Spleen (tissue), 11 donors: ENCODE measurements at regions not wholly inside any gene's neighbourhood (a gene's known extent, or its start where the extent isn't known, plus 50 kb on each side); places are given as distances from the start of the nearest gene placed in this dataset.

Source experiments
- DNase-seq: peaks from one replicate; pipeline ENCODE4 v3.0.0-alpha.2; 2020
- H3K27ac ChIP-seq, 8 donors: fragments of 200-600 bp; sonication (generic) in 7 of 8; 1 replicate in 4 of 8; 2 replicates in 4 of 8; pipeline versions ENCODE4 v1.5.0 to v1.8.0; 2016 to 2021; ENCODE audit warnings: inconsistent platforms in 4 of 8, mild to moderate bottlenecking in 4 of 8, moderate library complexity in 1 of 8
- H3K27me3 ChIP-seq, 7 donors: fragments of 200-600 bp; sonication (generic) in 6 of 7; replicated peaks in 1 of 7; 1 replicate in 4 of 7; 2 replicates in 3 of 7; pipeline versions ENCODE4 v1.5.0 to v1.8.0; 2016 to 2021; ENCODE audit warnings: inconsistent platforms in 3 of 7, mild to moderate bottlenecking in 1 of 7
- H3K36me3 ChIP-seq, 6 donors: fragments of 200-600 bp; sonication (generic) in 5 of 6; 1 replicate in 4 of 6; 2 replicates in 2 of 6; pipeline versions ENCODE4 v1.5.0 to v1.8.0; 2016 to 2021; ENCODE audit warnings: inconsistent platforms in 2 of 6
- H3K4me1 ChIP-seq, 6 donors: fragments of 200-600 bp; sonication (generic) in 5 of 6; 1 replicate in 3 of 6; 2 replicates in 3 of 6; pipeline versions ENCODE4 v1.5.0 to v1.8.0; 2016 to 2021; ENCODE audit warnings: inconsistent platforms in 3 of 6
- H3K4me3 ChIP-seq, 8 donors: fragments of 200-600 bp; sonication (generic) in 7 of 8; 1 replicate in 4 of 8; 2 replicates in 4 of 8; pipeline versions ENCODE4 v1.5.0 to v1.8.0; 2016 to 2021; ENCODE audit warnings: inconsistent platforms in 4 of 8, mild to moderate bottlenecking in 4 of 8, moderate library complexity in 2 of 8
- H3K9me3 ChIP-seq, 8 donors: fragments of 200-600 bp; sonication (generic) in 7 of 8; 1 replicate in 4 of 8; 2 replicates in 4 of 8; pipeline versions ENCODE4 v1.5.0 to v1.8.0; 2016 to 2021; ENCODE audit warnings: inconsistent platforms in 4 of 8
- CTCF ChIP-seq, 11 experiments: fragments of 200-600 bp in 7 of 11; fragments of 450-650 bp in 4 of 11; sonication (generic) in 4 of 11; IDR thresholded peaks in 8 of 11; conservative IDR thresholded peaks in 3 of 11; 1 replicate in 7 of 11; 2 replicates in 4 of 11; pipeline versions ENCODE4 v1.4.0 to v1.8.0; 2016 to 2021; ENCODE audit warnings: antibody characterized with exemption in 11 of 11, inconsistent platforms in 4 of 11, mild to moderate bottlenecking in 1 of 11
- POLR2A ChIP-seq, 3 donors: fragments of 450-650 bp; IDR thresholded peaks; one replicate each; pipeline ENCODE4 v1.5.1; 2017; ENCODE audit warnings: antibody characterized with exemption in 3 of 3, mild to moderate bottlenecking in 1 of 3
- POLR2AphosphoS5 ChIP-seq, 3 donors: sonication (generic); formaldehyde crosslinking; IDR thresholded peaks; one replicate each; pipeline ENCODE4 v1.5.1; 2017; ENCODE audit warnings: antibody characterized with exemption in 3 of 3
- WGBS, 5 donors: extraction: QIAGEN DNeasy Blood & Tissue Kit in 3 of 5; methylation state at CpG; one replicate each; pipeline versions ENCODE4 v1.1.5 to v1.1.7; 2013 to 2018; 5-methylcytosine and 5-hydroxymethylcytosine counted together
- intact Hi-C: fragments of 100-400 bp; cut with DNase I; formaldehyde crosslinking; loops from one replicate; pipeline ENCODE4 v1.15.0; 2023; ENCODE audit warnings: low total_unique reads
- donor health status: healthy with polysubstance abuse.
- donor health status: DM: no; HTN: no; CAD: no; lungs with moderate emphysema.
- donor health status: DM: no; HTN: no; CAD: no.
- donor health status: Bipolar disorder and iron deficiency.
- donor health status: healthy.
- donor health status: DM: no; HTN: no; CAD: no.
- donor health status: DM: yes; HTN: yes; CAD: no.

DNA sequence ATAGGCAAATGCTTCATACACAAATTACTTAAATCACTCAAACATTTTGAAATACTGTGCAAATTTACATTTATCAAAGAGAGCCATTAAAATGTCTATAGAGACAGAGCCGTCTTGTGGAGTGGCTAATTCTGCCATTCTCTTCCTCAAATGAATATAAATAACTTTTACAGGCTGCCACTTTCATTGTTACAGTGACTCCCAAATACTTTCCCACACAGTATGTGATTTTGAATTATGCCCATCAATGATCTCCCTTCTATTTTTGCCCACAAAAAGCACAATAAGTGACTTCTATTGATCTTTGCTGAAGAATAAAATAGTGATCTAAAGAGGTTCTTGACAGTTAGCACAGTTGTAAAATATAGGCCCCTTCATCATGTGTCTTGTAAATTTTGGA, 1244.9 kb downstream of the PCDH17 start:
- H3K4me1 ChIP-seq = no peaks in the 10 kb centered on the region
- H3K9me3 ChIP-seq = peaks cover 0 to 2% (median 0%) of the 10 kb centered on the region in 8 donors
- 68 to 91% (median 84%) methylated on average over 1 of the region's 1 CpG for WGBS, 5 donors
- H3K27ac ChIP-seq = no peak overlapping the region
- no peak overlapping the region for H3K4me3 ChIP-seq
- no peak for TF ChIP-seq CTCF (IDR thresholded peaks at IDR 0.05 in 8 of 11, conservative IDR thresholded peaks at IDR 0.05 in 3 of 11)
- no peak for TF ChIP-seq POLR2AphosphoS5 (IDR thresholded peaks at IDR 0.05)
- no peak for TF ChIP-seq POLR2A (IDR thresholded peaks at IDR 0.05)
- H3K36me3 ChIP-seq = no peaks in the 10 kb centered on the region
- DNase-seq = no peak
- H3K27me3 ChIP-seq = no peaks in the 10 kb centered on the region
- intact Hi-C loops = no loop called here

DNA sequence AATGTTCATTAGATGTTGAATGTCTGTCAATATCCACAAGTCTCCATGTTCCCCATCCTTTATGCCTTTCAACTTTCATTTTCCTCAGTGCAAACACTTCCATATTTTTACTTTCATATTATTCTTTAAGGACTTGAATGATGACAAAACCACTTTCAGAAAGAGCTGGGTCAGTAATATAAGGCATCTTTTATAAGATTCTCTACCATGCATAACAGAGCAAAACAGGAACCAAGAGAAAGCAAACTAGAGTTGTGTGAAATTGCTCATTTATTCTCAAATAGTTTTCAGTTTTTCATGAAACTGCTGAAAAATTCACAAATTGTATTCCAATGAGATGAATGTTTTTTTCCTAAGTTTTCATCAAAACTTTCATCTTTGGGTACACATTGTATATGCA, 1247.6 kb downstream of the PCDH17 start:
- H3K36me3 ChIP-seq = no peaks in the 10 kb centered on the region
- no peak overlapping the region for H3K27ac ChIP-seq
- no peaks in the 10 kb centered on the region for H3K4me1 ChIP-seq
- TF ChIP-seq POLR2AphosphoS5 (IDR thresholded peaks at IDR 0.05) (no peak), CTCF (IDR thresholded peaks at IDR 0.05 in 8 of 11, conservative IDR thresholded peaks at IDR 0.05 in 3 of 11) (no peak), POLR2A (IDR thresholded peaks at IDR 0.05) (no peak)
- intact Hi-C loops = no loop called here
- no peaks in the 10 kb centered on the region for H3K27me3 ChIP-seq
- no peaks in the 10 kb centered on the region for H3K9me3 ChIP-seq
- H3K4me3 ChIP-seq = no peak overlapping the region
- DNase-seq = no peak

DNA sequence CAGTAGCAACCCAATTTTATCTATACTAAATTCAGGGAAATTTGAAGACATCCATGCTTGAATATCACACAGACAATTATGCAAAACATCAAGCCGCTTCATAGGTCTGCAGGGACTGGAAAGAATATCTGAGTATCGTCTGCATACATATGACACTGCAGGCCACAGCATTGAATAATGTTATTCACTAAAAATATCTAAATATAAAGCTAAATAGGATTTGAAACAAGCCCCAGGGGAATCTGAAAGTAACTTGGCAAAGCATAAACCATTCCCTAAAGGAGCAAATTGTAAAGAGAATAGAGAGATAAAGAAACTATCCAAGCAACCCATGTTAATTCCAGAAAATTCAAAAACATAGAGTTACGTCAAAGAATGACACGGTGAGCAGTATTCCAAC, 1251.0 kb downstream of the PCDH17 start:
- intact Hi-C loops = no loop called here
- 82 to 92% (median 84%) methylated on average over 4 of the region's 4 CpGs for WGBS, 5 donors

DNA sequence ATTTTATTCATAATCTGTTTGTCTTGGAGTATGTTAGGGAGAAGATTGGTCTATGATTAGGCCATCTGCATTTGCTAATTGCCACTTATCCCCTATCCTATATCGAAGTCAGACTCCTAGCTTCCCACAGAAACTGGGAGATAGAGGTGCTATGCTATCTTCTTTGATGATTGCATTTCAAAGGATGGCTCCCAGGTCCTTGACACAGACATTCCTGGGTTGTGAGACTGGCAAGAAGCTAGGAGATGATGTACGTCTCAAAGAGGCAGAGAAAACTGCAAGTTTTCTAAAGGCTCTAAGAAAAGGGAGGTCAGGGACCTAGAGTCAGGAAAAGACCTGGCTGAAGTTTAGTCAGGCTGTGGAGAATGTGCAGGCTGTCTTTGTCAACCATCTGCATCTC, 1251.9 kb downstream of the PCDH17 start:
- intact Hi-C loops = no loop called here
- TF ChIP-seq POLR2AphosphoS5 (IDR thresholded peaks at IDR 0.05) (no peak), POLR2A (IDR thresholded peaks at IDR 0.05) (no peak), CTCF (IDR thresholded peaks at IDR 0.05 in 8 of 11, conservative IDR thresholded peaks at IDR 0.05 in 3 of 11) (no peak)
- WGBS, 5 donors = 64 to 88% (median 65%) methylated on average over 2 of the region's 2 CpGs

More for the DNA sequence above, 1251.0 kb downstream of the PCDH17 start:
- DNase-seq = no peak
- no peaks in the 10 kb centered on the region for H3K4me1 ChIP-seq
- no peaks in the 10 kb centered on the region for H3K27me3 ChIP-seq
- TF ChIP-seq POLR2A (IDR thresholded peaks at IDR 0.05) (no peak), POLR2AphosphoS5 (IDR thresholded peaks at IDR 0.05) (no peak), CTCF (IDR thresholded peaks at IDR 0.05 in 8 of 11, conservative IDR thresholded peaks at IDR 0.05 in 3 of 11) (no peak)
- no peak overlapping the region for H3K27ac ChIP-seq
- no peaks in the 10 kb centered on the region for H3K9me3 ChIP-seq
- H3K36me3 ChIP-seq = no peaks in the 10 kb centered on the region
- no peak overlapping the region for H3K4me3 ChIP-seq

More for the DNA sequence above, 1251.9 kb downstream of the PCDH17 start:
- H3K27ac ChIP-seq = no peak overlapping the region
- no peak overlapping the region for H3K4me3 ChIP-seq
- no peaks in the 10 kb centered on the region for H3K4me1 ChIP-seq
- H3K9me3 ChIP-seq = no peaks in the 10 kb centered on the region
- no peak for DNase-seq
- H3K36me3 ChIP-seq = no peaks in the 10 kb centered on the region
- no peaks in the 10 kb centered on the region for H3K27me3 ChIP-seq
